Skin of body (tissue), 1 donor: ENCODE measurements at regions not wholly inside any gene's neighbourhood (a gene's known extent, or its start where the extent isn't known, plus 50 kb on each side); places are given as distances from the start of the nearest gene placed in this dataset.

Experiments
- DNase-seq: peaks from one replicate; lab custom pipeline; 2025; lab: John Stamatoyannopoulos, UW

- no peak for DNase-seq
Observed at GRCh38 chr3:94968519-94968918, 905.7 kb downstream of the NSUN3 start.

GRCh38 chr3:94972066-94972465, 909.2 kb downstream of the NSUN3 start:
- no peak for DNase-seq

GRCh38 chr3:94978084-94978483, 915.2 kb downstream of the NSUN3 start:
- no peak for DNase-seq

GRCh38 chr3:94985778-94986177, 922.9 kb downstream of the NSUN3 start:
- DNase-seq, result no peak

- no peak for DNase-seq
Observed at GRCh38 chr3:94990952-94991705, 928.3 kb downstream of the NSUN3 start.

GRCh38 chr3:94996743-94997142, 933.9 kb downstream of the NSUN3 start:
- no peak for DNase-seq

GRCh38 chr3:95002438-95003046, 939.7 kb downstream of the NSUN3 start:
- DNase-seq, result no peak

GRCh38 chr3:95028688-95029087, 965.8 kb downstream of the NSUN3 start:
- DNase-seq, result no peak

- DNase-seq, result no peak
Observed at GRCh38 chr3:95029644-95030043, 966.8 kb downstream of the NSUN3 start.

- DNase-seq, result no peak
Observed at GRCh38 chr3:95036526-95037021, 973.7 kb downstream of the NSUN3 start.

GRCh38 chr3:95037097-95037496, 974.2 kb downstream of the NSUN3 start:
- no peak for DNase-seq

- DNase-seq, result no peak
Observed at GRCh38 chr3:95037927-95038326, 975.1 kb downstream of the NSUN3 start.

GRCh38 chr3:95044101-95044500, 981.2 kb downstream of the NSUN3 start:
- no peak for DNase-seq

GRCh38 chr3:95048564-95048963, 985.7 kb downstream of the NSUN3 start:
- no peak for DNase-seq

- no peak for DNase-seq
Observed at GRCh38 chr3:95049841-95050240, 987.0 kb downstream of the NSUN3 start.

GRCh38 chr3:95055288-95055687, 992.4 kb downstream of the NSUN3 start:
- DNase-seq, result no peak

GRCh38 chr3:95082191-95082590, 1019.3 kb downstream of the NSUN3 start:
- no peak for DNase-seq

- no peak for DNase-seq
Observed at GRCh38 chr3:95084738-95085137, 1021.9 kb downstream of the NSUN3 start.

GRCh38 chr3:95088464-95088863, 1025.6 kb downstream of the NSUN3 start:
- no peak for DNase-seq

GRCh38 chr3:95097493-95097892, 1034.6 kb downstream of the NSUN3 start:
- no peak for DNase-seq

GRCh38 chr3:95120921-95121320, 1058.1 kb downstream of the NSUN3 start:
- no peak for DNase-seq

GRCh38 chr3:95123104-95123503, 1060.2 kb downstream of the NSUN3 start:
- DNase-seq, result no peak
